ENCODE measurements at regions not wholly inside any gene's neighbourhood (a gene's known extent, or its start where the extent isn't known, plus 50 kb on each side); places are given as distances from the start of the nearest gene placed in this dataset.

DNA sequence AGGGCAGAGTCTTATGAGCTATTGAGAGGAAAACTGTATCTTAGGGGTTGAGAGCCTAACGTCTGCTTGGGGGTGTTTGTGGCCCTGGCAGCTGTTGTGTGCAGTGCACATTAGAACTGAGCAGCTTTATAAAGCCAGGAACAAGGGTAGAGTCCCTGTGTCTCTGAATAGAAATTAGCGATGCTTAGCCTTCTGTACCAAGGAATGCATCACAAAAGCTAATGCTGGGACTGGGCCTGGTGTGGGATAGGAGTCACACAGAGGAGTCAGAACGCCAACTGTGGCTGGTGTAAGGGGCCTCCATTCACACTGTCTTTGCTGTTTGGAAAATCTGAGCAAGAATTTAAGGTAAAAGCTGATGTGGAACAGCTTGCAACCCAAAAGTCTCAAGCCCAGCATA lies 283.2 kb downstream of the SOX11 start:
- H3K4me1 ChIP-seq (ENCODE audit: insufficient read depth, insufficient read length) = peaks cover 2% of the 10 kb centered on the region
- H3K9me3 ChIP-seq (ENCODE audit: insufficient read depth, low read length) = no peaks in the 10 kb centered on the region
- TF ChIP-seq SUZ12 (IDR thresholded peaks at IDR 0.05; ENCODE audit: extremely low read depth, insufficient read depth, insufficient read length) = no peak
- TF ChIP-seq ZNF274 (IDR thresholded peaks at IDR 0.05; ENCODE audit: low read depth, low read length) = no peak
- H3K4me3 ChIP-seq (ENCODE audit: insufficient read length, low read depth) = no peak overlapping the region
- no peak for DNase-seq (ENCODE audit: low read depth, low spot score)
- H3K9ac ChIP-seq (ENCODE audit: insufficient read length, low read depth) = no peak overlapping the region
- no peaks in the 10 kb centered on the region for H3K36me3 ChIP-seq (ENCODE audit: insufficient read depth, insufficient read length, low read length)
- no peaks in the 10 kb centered on the region for H3K27me3 ChIP-seq (ENCODE audit: insufficient read depth, insufficient read length)

DNA sequence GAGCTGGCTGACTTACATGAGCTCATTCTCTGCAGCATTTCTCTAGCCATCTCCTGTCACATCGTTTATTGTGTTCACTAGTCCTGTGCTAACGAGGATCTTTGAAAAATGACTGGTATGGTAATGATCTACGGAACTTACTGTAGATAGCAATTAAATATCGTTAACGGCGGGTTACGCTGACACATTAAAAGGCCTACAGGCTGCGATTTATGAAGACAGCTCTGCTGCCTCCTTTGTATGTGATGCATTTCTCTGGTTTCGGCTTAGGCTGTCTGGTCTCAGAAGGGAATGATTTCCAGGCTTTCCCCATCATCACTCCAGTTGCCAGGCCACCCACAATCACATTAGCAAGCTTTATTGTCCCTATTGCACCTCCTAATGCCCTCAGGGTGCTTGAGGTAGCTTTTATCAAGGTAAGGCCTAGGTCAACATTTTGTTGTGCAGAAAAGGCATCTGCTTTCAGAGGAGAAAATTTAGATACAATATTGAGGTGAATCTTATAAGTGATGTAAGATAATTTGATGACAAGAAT lies 284.4 kb downstream of the SOX11 start:
- no peak overlapping the region for H3K4me3 ChIP-seq (ENCODE audit: insufficient read length, low read depth)
- no peaks in the 10 kb centered on the region for H3K27me3 ChIP-seq (ENCODE audit: insufficient read depth, insufficient read length)
- peaks cover 2% of the 10 kb centered on the region for H3K4me1 ChIP-seq (ENCODE audit: insufficient read depth, insufficient read length)
- H3K36me3 ChIP-seq (ENCODE audit: insufficient read depth, insufficient read length, low read length) = no peaks in the 10 kb centered on the region
- no peak for TF ChIP-seq SUZ12 (IDR thresholded peaks at IDR 0.05; ENCODE audit: extremely low read depth, insufficient read depth, insufficient read length)
- no peak for TF ChIP-seq YY1 (IDR thresholded peaks at IDR 0.05; ENCODE audit: insufficient read depth, insufficient read length)
- no peak for TF ChIP-seq ZNF274 (IDR thresholded peaks at IDR 0.05; ENCODE audit: low read depth, low read length)
- no peak overlapping the region for H3K9ac ChIP-seq (ENCODE audit: insufficient read length, low read depth)
- no peaks in the 10 kb centered on the region for H3K9me3 ChIP-seq (ENCODE audit: insufficient read depth, low read length)
- DNase-seq (ENCODE audit: low read depth, low spot score) = no peak

DNA sequence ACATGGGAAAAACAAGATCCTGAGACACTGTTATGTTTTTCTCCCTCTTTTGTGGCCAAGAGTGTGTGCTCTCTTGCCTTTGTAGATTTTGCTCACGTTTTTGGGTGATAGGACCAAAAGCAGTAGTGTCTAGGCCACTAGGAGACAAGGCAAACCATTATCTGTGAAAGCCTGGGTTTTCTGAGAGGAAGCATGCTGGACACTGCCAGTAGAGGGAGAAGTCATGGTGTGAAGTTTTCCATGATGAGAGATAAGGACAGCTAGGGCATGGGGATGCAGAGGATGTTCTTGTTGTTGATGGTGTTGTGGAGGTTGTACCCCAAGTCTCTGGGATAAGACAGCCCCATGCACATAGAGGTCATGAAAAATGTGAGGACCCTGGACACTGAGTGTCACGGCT lies 285.3 kb downstream of the SOX11 start:
- Histone ChIP-seq H3K36me3 (ENCODE audit: insufficient read depth, insufficient read length, low read length) (no peaks in the 10 kb centered on the region), H3K27me3 (ENCODE audit: insufficient read depth, insufficient read length) (no peaks in the 10 kb centered on the region), H3K9ac (ENCODE audit: insufficient read length, low read depth) (no peak overlapping the region), H3K4me1 (ENCODE audit: insufficient read depth, insufficient read length) (peaks cover 2% of the 10 kb centered on the region), H3K4me3 (ENCODE audit: insufficient read length, low read depth) (no peak overlapping the region), H3K9me3 (ENCODE audit: insufficient read depth, low read length) (no peaks in the 10 kb centered on the region)
- TF ChIP-seq YY1 (IDR thresholded peaks at IDR 0.05; ENCODE audit: insufficient read depth, insufficient read length) (no peak), ZNF274 (IDR thresholded peaks at IDR 0.05; ENCODE audit: low read depth, low read length) (no peak), SUZ12 (IDR thresholded peaks at IDR 0.05; ENCODE audit: extremely low read depth, insufficient read depth, insufficient read length) (no peak)
- DNase-seq (ENCODE audit: low read depth, low spot score) = no peak

DNA sequence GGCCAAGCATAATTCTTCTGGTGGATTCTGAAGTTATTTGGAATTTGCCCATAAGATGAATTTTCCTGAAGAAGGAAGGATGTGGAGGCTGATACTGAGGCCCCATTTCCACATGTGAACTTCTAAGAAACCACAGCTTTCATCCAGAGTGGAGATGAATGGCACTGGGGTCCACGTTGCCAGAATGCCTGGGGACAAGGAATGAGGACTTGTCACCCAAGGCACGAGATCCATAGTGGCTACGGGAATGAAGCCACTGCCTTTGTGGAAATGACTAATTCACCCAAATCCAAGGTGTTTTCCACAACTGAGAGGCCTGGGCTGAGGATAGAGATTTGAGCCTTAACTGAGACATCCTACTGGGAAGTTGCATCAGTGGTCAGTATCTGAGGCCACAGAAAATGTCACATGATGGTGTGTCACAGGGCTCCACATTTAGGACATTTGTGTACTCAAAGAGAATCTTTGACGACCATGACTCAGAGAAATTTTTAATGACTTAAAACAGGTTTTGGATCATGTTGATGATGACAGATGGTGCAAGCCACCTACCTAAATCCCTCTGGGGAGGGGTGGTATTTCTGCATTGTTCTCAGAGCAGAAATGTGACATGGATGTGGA lies 286.1 kb downstream of the SOX11 start:
- Histone ChIP-seq H3K27me3 (ENCODE audit: insufficient read depth, insufficient read length) (no peaks in the 10 kb centered on the region), H3K4me3 (ENCODE audit: insufficient read length, low read depth) (no peak overlapping the region), H3K9me3 (ENCODE audit: insufficient read depth, low read length) (no peaks in the 10 kb centered on the region), H3K36me3 (ENCODE audit: insufficient read depth, insufficient read length, low read length) (no peaks in the 10 kb centered on the region), H3K9ac (ENCODE audit: insufficient read length, low read depth) (no peak overlapping the region), H3K4me1 (ENCODE audit: insufficient read depth, insufficient read length) (peaks cover 2% of the 10 kb centered on the region)
- no peak for DNase-seq (ENCODE audit: low read depth, low spot score)
- TF ChIP-seq ZNF274 (IDR thresholded peaks at IDR 0.05; ENCODE audit: low read depth, low read length) (no peak), YY1 (IDR thresholded peaks at IDR 0.05; ENCODE audit: insufficient read depth, insufficient read length) (no peak), SUZ12 (IDR thresholded peaks at IDR 0.05; ENCODE audit: extremely low read depth, insufficient read depth, insufficient read length) (no peak)

DNA sequence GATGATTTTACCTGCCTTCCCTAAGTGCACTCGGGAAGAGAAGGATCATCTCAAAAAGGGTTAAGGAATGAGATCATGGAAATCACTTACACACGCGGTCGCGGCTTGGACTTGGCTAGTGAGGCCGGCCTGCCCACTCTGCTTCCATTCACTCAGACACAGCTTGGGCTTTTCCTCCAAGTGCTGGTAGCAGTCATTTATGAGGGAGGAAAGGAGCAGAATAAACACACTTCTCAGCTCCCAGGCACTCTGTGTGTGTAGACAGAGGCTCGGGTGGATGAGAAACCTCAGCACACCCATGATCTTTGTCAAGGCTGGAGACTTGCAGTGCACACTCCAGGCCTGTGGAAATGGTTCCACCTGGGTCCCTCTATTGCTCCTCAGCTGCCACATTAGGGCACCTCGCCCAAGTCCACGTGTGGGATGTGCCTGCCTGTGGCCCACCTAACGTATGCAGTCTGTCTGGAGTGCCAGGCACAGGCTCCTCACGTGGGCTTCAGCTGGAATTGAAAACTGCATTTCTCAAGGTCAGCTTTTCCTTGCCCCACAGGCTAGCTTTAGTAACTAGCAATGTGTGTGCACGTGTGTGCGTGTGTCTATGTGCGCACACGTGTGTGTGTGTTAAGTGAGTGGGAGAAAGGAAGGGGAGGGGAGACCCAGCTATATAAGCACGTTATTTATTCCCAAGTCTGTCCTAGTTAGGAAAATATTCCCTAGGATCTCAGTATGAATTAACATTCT lies 288.4 kb downstream of the SOX11 start:
- no peak for DNase-seq (ENCODE audit: low read depth, low spot score)
- TF ChIP-seq YY1 (IDR thresholded peaks at IDR 0.05; ENCODE audit: insufficient read depth, insufficient read length) (no peak), SUZ12 (IDR thresholded peaks at IDR 0.05; ENCODE audit: extremely low read depth, insufficient read depth, insufficient read length) (no peak), ZNF274 (IDR thresholded peaks at IDR 0.05; ENCODE audit: low read depth, low read length) (no peak)
- Histone ChIP-seq H3K36me3 (ENCODE audit: insufficient read depth, insufficient read length, low read length) (no peaks in the 10 kb centered on the region), H3K9me3 (ENCODE audit: insufficient read depth, low read length) (no peaks in the 10 kb centered on the region), H3K4me1 (ENCODE audit: insufficient read depth, insufficient read length) (no peaks in the 10 kb centered on the region), H3K4me3 (ENCODE audit: insufficient read length, low read depth) (no peak overlapping the region), H3K27me3 (ENCODE audit: insufficient read depth, insufficient read length) (no peaks in the 10 kb centered on the region), H3K9ac (ENCODE audit: insufficient read length, low read depth) (peak overlapping the region; percentile 57)

DNA sequence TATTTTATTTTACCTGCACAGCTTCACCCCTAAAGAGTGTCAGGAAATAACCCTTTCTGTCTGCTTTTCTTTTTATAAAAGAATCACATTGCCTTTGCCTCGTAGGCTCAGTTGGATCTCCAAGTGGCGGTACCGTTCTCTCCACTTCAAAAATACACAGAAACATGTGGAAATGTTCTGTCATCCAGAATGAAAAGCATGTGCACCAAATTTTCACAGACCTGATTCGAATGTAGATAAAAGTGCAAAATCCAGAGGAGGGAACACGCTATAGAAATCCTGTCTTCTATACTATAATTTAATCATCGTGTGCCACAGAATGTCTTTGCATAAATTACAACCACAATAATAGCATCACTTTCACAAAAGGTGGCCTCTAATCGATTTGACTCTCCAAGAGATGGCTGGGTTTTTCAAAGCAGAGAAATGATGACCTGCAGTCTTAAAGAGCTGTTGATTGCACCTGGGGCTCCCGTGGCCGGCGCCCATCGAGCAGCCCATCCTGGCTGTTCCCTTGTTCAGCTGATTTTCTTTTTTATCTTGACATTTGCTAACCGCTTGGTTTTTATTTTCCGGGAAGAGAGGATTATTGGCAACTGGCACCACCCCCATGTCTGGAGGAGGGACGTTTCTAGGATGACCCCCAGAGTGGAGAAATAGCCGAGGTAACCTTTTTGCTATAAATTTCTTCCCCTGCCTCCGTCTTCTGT lies 290.2 kb downstream of the SOX11 start:
- Histone ChIP-seq H3K36me3 (ENCODE audit: insufficient read depth, insufficient read length, low read length) (no peaks in the 10 kb centered on the region), H3K4me3 (ENCODE audit: insufficient read length, low read depth) (no peak overlapping the region), H3K9ac (ENCODE audit: insufficient read length, low read depth) (no peak overlapping the region), H3K9me3 (ENCODE audit: insufficient read depth, low read length) (no peaks in the 10 kb centered on the region), H3K27me3 (ENCODE audit: insufficient read depth, insufficient read length) (no peaks in the 10 kb centered on the region), H3K4me1 (ENCODE audit: insufficient read depth, insufficient read length) (no peaks in the 10 kb centered on the region)
- TF ChIP-seq SUZ12 (IDR thresholded peaks at IDR 0.05; ENCODE audit: extremely low read depth, insufficient read depth, insufficient read length) (no peak), YY1 (IDR thresholded peaks at IDR 0.05; ENCODE audit: insufficient read depth, insufficient read length) (no peak), ZNF274 (IDR thresholded peaks at IDR 0.05; ENCODE audit: low read depth, low read length) (no peak)
- DNase-seq (ENCODE audit: low read depth, low spot score) = no peak

DNA sequence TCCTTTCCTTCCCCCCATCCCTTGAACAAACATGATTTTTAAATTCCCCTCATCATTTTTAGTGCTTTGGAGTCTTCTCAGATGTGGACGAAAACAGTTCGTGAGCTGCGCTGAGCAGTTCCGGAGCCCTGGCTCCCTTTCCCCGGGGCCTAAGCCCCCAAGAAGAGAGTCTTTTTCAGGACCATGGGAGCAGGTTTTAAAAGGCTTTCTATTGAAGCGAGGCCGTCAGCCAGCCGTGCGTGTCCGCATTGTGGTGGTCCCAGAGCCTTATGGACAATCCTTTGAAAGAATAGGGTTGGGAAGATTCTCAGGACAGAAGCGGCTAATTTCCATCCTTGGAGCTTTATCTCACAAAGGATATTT lies 290.7 kb downstream of the SOX11 start:
- no peaks in the 10 kb centered on the region for H3K9me3 ChIP-seq (ENCODE audit: insufficient read depth, low read length)
- no peaks in the 10 kb centered on the region for H3K4me1 ChIP-seq (ENCODE audit: insufficient read depth, insufficient read length)
- no peak overlapping the region for H3K4me3 ChIP-seq (ENCODE audit: insufficient read length, low read depth)
- H3K36me3 ChIP-seq (ENCODE audit: insufficient read depth, insufficient read length, low read length) = no peaks in the 10 kb centered on the region
- H3K9ac ChIP-seq (ENCODE audit: insufficient read length, low read depth) = no peak overlapping the region
- DNase-seq (ENCODE audit: low read depth, low spot score) = no peak
- no peak for TF ChIP-seq ZNF274 (IDR thresholded peaks at IDR 0.05; ENCODE audit: low read depth, low read length)
- TF ChIP-seq YY1 (IDR thresholded peaks at IDR 0.05; ENCODE audit: insufficient read depth, insufficient read length) = no peak
- no peak for TF ChIP-seq SUZ12 (IDR thresholded peaks at IDR 0.05; ENCODE audit: extremely low read depth, insufficient read depth, insufficient read length)
- no peaks in the 10 kb centered on the region for H3K27me3 ChIP-seq (ENCODE audit: insufficient read depth, insufficient read length)

Measured in NT2/D1 (cell line).